ENCODE measurements at regions not wholly inside any gene's neighbourhood (a gene's known extent, or its start where the extent isn't known, plus 50 kb on each side); places are given as distances from the start of the nearest gene placed in this dataset.

DNA sequence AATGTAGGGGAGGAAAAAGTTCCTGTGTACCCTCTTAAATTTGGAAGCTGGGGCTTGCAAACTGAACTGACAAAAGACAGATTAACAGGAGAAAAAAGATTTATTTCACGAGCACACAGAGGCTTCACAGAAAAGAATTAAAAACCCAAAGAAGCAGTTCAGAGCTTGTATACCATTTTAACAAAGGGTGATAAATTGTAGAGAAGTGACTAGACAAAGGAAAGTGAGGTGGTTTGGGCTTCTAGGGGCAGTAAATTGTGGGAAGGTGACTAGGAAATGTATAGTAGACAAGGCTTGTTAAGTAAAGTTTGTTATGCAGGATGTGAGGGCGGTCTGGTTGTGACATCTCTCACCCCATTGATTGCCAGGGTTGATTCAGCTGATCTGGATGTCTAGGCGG, 53.5 kb upstream of the ZDBF2 start:
- TF ChIP-seq POLR2A (IDR thresholded peaks at IDR 0.05; ENCODE audit: low read depth, low read length): no peak
- TF ChIP-seq, protein P1, sequence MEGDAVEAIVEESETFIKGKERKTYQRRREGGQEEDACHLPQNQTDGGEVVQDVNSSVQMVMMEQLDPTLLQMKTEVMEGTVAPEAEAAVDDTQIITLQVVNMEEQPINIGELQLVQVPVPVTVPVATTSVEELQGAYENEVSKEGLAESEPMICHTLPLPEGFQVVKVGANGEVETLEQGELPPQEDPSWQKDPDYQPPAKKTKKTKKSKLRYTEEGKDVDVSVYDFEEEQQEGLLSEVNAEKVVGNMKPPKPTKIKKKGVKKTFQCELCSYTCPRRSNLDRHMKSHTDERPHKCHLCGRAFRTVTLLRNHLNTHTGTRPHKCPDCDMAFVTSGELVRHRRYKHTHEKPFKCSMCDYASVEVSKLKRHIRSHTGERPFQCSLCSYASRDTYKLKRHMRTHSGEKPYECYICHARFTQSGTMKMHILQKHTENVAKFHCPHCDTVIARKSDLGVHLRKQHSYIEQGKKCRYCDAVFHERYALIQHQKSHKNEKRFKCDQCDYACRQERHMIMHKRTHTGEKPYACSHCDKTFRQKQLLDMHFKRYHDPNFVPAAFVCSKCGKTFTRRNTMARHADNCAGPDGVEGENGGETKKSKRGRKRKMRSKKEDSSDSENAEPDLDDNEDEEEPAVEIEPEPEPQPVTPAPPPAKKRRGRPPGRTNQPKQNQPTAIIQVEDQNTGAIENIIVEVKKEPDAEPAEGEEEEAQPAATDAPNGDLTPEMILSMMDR (conservative IDR thresholded peaks at IDR 0.05; ENCODE audit: low read depth, low read length): no peak
- no peak for TF ChIP-seq SMC3 (IDR thresholded peaks at IDR 0.05; ENCODE audit: low read depth, low read length)
- no peak for TF ChIP-seq CEBPB (IDR thresholded peaks at IDR 0.05; ENCODE audit: low read depth, low read length)
